ENCODE measurements at regions not wholly inside any gene's neighbourhood (a gene's known extent, or its start where the extent isn't known, plus 50 kb on each side); places are given as distances from the start of the nearest gene placed in this dataset.

- TF ChIP-seq POLR2AphosphoS5 (IDR thresholded peaks at IDR 0.05; ENCODE audit: low read depth, low read length) (no peak), CHD1 (IDR thresholded peaks at IDR 0.05; ENCODE audit: low read depth, low read length) (no peak), EP300 (IDR thresholded peaks at IDR 0.05; ENCODE audit: borderline replicate concordance in 1 of 2, low read depth in 2 of 2, low read length in 2 of 2) (no peak), BACH1 (IDR thresholded peaks at IDR 0.05; ENCODE audit: low read length) (no peak), EZH2 (IDR thresholded peaks at IDR 0.05; ENCODE audit: low read depth, low read length, severe bottlenecking) (no peak), SAP30 (IDR thresholded peaks at IDR 0.05; ENCODE audit: insufficient read depth, insufficient replicate concordance, low read length) (no peak), RXRA (IDR thresholded peaks at IDR 0.05; ENCODE audit: insufficient read depth, low read depth, low read length) (no peak)
Measured at GRCh38 chr15:57792724-57793449, 86.4 kb downstream of the POLR2M start (continued).

Data from H1 (cell line).